ENCODE measurements at regions not wholly inside any gene's neighbourhood (a gene's known extent, or its start where the extent isn't known, plus 50 kb on each side); places are given as distances from the start of the nearest gene placed in this dataset.

DNA sequence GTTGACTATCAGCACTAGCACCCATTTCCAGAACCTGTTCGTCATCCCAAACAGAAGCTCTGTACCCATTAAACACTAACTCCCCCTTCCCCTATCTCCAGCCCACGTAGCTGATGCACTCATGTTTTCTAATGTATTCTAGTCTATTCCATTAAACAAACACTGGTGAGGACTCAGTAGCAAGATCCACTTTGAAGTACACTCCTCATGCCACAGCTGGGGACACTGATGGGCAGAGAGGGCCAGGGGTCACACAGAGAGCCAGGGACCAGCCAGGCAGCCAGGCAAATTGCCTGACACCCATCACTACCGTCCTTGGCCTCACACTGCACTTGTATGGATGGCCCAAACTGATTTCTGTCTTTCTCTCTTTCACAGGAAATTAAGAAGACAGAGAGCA is 269.9 kb upstream of the DIO3 start:
- Histone ChIP-seq H3K4me2 (ENCODE audit: low read depth, low read length) (no peak overlapping the region), H3K9me2 (replicated peaks; ENCODE audit: insufficient read depth, low read length) (no peaks in the 10 kb centered on the region), H3K9me3 (replicated peaks; ENCODE audit: insufficient read depth, low read length) (no peaks in the 10 kb centered on the region), H3K27ac (ENCODE audit: low read length) (no peak overlapping the region), H2AFZ (ENCODE audit: low read length) (no peak overlapping the region), H3K4me3 (ENCODE audit: low read length) (no peak overlapping the region), H3K36me3 (replicated peaks; ENCODE audit: insufficient read depth, low read length) (no peaks in the 10 kb centered on the region), H3K4me1 (ENCODE audit: low read length) (no peaks in the 10 kb centered on the region), H4K20me1 (ENCODE audit: insufficient read depth, low read length) (no peaks in the 10 kb centered on the region), H3K9ac (ENCODE audit: low read length) (no peak overlapping the region), H3K79me2 (ENCODE audit: low read length) (no peaks in the 10 kb centered on the region), H3K27me3 (replicated peaks; ENCODE audit: insufficient read depth, low read length) (peaks cover 20% of the 10 kb centered on the region; the same call in 1 of the 2 replicates), H3F3A (ENCODE audit: insufficient read depth, low read length) (no peaks in the 10 kb centered on the region)
- DNase-seq: no peak
- TF ChIP-seq EZH2phosphoT487 (IDR thresholded peaks at IDR 0.05; ENCODE audit: low read length) (no peak), EZH2 (optimal IDR thresholded peaks at IDR 0.05; ENCODE audit: low read depth, low read length) (no peak)
- TF ChIP-seq, protein P1, sequence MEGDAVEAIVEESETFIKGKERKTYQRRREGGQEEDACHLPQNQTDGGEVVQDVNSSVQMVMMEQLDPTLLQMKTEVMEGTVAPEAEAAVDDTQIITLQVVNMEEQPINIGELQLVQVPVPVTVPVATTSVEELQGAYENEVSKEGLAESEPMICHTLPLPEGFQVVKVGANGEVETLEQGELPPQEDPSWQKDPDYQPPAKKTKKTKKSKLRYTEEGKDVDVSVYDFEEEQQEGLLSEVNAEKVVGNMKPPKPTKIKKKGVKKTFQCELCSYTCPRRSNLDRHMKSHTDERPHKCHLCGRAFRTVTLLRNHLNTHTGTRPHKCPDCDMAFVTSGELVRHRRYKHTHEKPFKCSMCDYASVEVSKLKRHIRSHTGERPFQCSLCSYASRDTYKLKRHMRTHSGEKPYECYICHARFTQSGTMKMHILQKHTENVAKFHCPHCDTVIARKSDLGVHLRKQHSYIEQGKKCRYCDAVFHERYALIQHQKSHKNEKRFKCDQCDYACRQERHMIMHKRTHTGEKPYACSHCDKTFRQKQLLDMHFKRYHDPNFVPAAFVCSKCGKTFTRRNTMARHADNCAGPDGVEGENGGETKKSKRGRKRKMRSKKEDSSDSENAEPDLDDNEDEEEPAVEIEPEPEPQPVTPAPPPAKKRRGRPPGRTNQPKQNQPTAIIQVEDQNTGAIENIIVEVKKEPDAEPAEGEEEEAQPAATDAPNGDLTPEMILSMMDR (IDR thresholded peaks at IDR 0.05; ENCODE audit: low read length): no peak

DNA sequence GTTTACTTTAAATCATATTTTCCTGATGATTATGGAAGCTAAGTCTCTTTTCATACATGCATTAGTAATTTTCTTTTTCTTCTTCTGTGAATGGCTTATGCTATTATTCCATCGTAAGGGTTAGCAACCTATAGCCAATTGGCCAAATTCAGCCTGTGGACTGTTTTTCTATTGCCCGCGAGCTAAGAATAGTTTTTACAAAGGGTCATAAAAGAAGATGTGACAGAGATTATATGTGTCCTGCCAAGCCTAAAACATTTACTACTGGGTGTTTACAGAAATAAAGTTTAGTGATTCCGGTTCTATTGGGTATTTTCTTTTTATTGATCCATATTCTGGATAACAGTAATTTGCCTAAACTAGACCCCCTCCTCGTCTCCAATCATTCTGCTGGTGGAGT is 268.8 kb upstream of the DIO3 start:
- Histone ChIP-seq H4K20me1 (ENCODE audit: insufficient read depth, low read length) (no peaks in the 10 kb centered on the region), H3K4me1 (ENCODE audit: low read length) (no peaks in the 10 kb centered on the region), H3K9me3 (replicated peaks; ENCODE audit: insufficient read depth, low read length) (no peaks in the 10 kb centered on the region), H3K27ac (ENCODE audit: low read length) (no peak overlapping the region), H3K36me3 (replicated peaks; ENCODE audit: insufficient read depth, low read length) (no peaks in the 10 kb centered on the region), H2AFZ (ENCODE audit: low read length) (no peak overlapping the region), H3K9ac (ENCODE audit: low read length) (no peak overlapping the region), H3F3A (ENCODE audit: insufficient read depth, low read length) (no peaks in the 10 kb centered on the region), H3K4me2 (ENCODE audit: low read depth, low read length) (no peak overlapping the region), H3K9me2 (replicated peaks; ENCODE audit: insufficient read depth, low read length) (no peaks in the 10 kb centered on the region), H3K27me3 (replicated peaks; ENCODE audit: insufficient read depth, low read length) (peaks cover 20% of the 10 kb centered on the region; the same call in 1 of the 2 replicates), H3K4me3 (ENCODE audit: low read length) (no peak overlapping the region), H3K79me2 (ENCODE audit: low read length) (no peaks in the 10 kb centered on the region)
- no peak for DNase-seq
- TF ChIP-seq EZH2phosphoT487 (IDR thresholded peaks at IDR 0.05; ENCODE audit: low read length) (no peak), EZH2 (optimal IDR thresholded peaks at IDR 0.05; ENCODE audit: low read depth, low read length) (no peak)
- TF ChIP-seq, protein P1 (IDR thresholded peaks at IDR 0.05; ENCODE audit: low read length): no peak

DNA sequence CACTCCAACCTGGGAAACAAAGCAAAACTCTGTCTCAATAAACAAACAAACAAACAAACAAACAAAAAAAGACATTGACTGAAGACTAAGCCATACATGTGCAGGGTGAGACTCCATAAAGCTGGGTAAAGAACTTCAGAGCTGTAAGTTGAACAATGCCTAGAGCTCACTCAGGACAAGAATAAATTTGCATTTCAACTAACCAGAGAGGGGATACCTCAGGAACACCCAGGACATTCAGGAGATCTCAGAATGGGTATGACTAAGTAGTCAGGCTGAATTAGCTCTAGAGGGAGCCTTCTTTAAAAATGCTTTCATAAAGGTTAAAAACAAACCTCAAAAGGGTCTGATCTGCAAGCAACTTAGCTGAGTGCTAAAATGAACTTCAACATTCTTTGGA is 267.7 kb upstream of the DIO3 start:
- H3F3A ChIP-seq (ENCODE audit: insufficient read depth, low read length): no peaks in the 10 kb centered on the region
- no peaks in the 10 kb centered on the region for H3K9me2 ChIP-seq (replicated peaks; ENCODE audit: insufficient read depth, low read length)
- no peaks in the 10 kb centered on the region for H3K4me1 ChIP-seq (ENCODE audit: low read length)
- DNase-seq: no peak
- peaks cover 16% of the 10 kb centered on the region; the same call in 1 of the 2 replicates for H3K27me3 ChIP-seq (replicated peaks; ENCODE audit: insufficient read depth, low read length)
- H2AFZ ChIP-seq (ENCODE audit: low read length): no peak overlapping the region
- no peaks in the 10 kb centered on the region for H3K79me2 ChIP-seq (ENCODE audit: low read length)
- H3K4me3 ChIP-seq (ENCODE audit: low read length): no peak overlapping the region
- no peaks in the 10 kb centered on the region for H3K9me3 ChIP-seq (replicated peaks; ENCODE audit: insufficient read depth, low read length)
- no peaks in the 10 kb centered on the region for H4K20me1 ChIP-seq (ENCODE audit: insufficient read depth, low read length)
- H3K36me3 ChIP-seq (replicated peaks; ENCODE audit: insufficient read depth, low read length): no peaks in the 10 kb centered on the region
- H3K9ac ChIP-seq (ENCODE audit: low read length): no peak overlapping the region
- TF ChIP-seq EZH2 (optimal IDR thresholded peaks at IDR 0.05; ENCODE audit: low read depth, low read length) (no peak), EZH2phosphoT487 (IDR thresholded peaks at IDR 0.05; ENCODE audit: low read length) (no peak)
- TF ChIP-seq, protein P1 (IDR thresholded peaks at IDR 0.05; ENCODE audit: low read length): no peak
- no peak overlapping the region for H3K27ac ChIP-seq (ENCODE audit: low read length)
- no peak overlapping the region for H3K4me2 ChIP-seq (ENCODE audit: low read depth, low read length)

Data from MM.1S (cell line).